ENCODE measurements at regions not wholly inside any gene's neighbourhood (a gene's known extent, or its start where the extent isn't known, plus 50 kb on each side); places are given as distances from the start of the nearest gene placed in this dataset.

- no peak for DNase-seq (ENCODE audit: low spot score)
Measured at GRCh38 chr3:24596626-24597025, 102.0 kb upstream of the THRB start.

- no peak for DNase-seq (ENCODE audit: low spot score)
Measured at GRCh38 chr3:24598695-24599470, 104.2 kb upstream of the THRB start.

- no peak for DNase-seq (ENCODE audit: low spot score)
Measured at GRCh38 chr3:24601066-24601939, 106.7 kb upstream of the THRB start.

- no peak for DNase-seq (ENCODE audit: low spot score)
Measured at GRCh38 chr3:24604215-24604614, 109.6 kb upstream of the THRB start.

- no peak for DNase-seq (ENCODE audit: low spot score)
Measured at GRCh38 chr3:24605511-24606028, 110.9 kb upstream of the THRB start.

GRCh38 chr3:24607281-24607680, 112.6 kb upstream of the THRB start:
- no peak for DNase-seq (ENCODE audit: low spot score)

GRCh38 chr3:24608701-24609390, 114.2 kb upstream of the THRB start:
- no peak for DNase-seq (ENCODE audit: low spot score)

GRCh38 chr3:24614359-24614758, 119.7 kb upstream of the THRB start:
- DNase-seq (ENCODE audit: low spot score), result no peak

- no peak for DNase-seq (ENCODE audit: low spot score)
Measured at GRCh38 chr3:24615177-24615576, 120.5 kb upstream of the THRB start.

- DNase-seq (ENCODE audit: low spot score), result no peak
Measured at GRCh38 chr3:24616110-24616829, 121.6 kb upstream of the THRB start.

- DNase-seq (ENCODE audit: low spot score), result no peak
Measured at GRCh38 chr3:24622138-24622537, 127.5 kb upstream of the THRB start.

GRCh38 chr3:24622696-24623225, 128.1 kb upstream of the THRB start:
- DNase-seq (ENCODE audit: low spot score), result no peak

GRCh38 chr3:24623657-24624056, 129.0 kb upstream of the THRB start:
- no peak for DNase-seq (ENCODE audit: low spot score)

GRCh38 chr3:24624938-24625681, 130.5 kb upstream of the THRB start:
- DNase-seq (ENCODE audit: low spot score), result no peak

- DNase-seq (ENCODE audit: low spot score), result no peak
Measured at GRCh38 chr3:24628523-24629258, 134.0 kb upstream of the THRB start.

- DNase-seq (ENCODE audit: low spot score), result no peak
Measured at GRCh38 chr3:24631481-24631880, 136.8 kb upstream of the THRB start.

- no peak for DNase-seq (ENCODE audit: low spot score)
Measured at GRCh38 chr3:24639061-24639460, 144.4 kb upstream of the THRB start.

GRCh38 chr3:24639481-24640329, 145.1 kb upstream of the THRB start:
- no peak for DNase-seq (ENCODE audit: low spot score)

GRCh38 chr3:24640330-24640877, 145.8 kb upstream of the THRB start:
- DNase-seq (ENCODE audit: low spot score), result peak; percentile 4
